COLO668 (cell line): ENCODE measurements at regions not wholly inside any gene's neighbourhood (a gene's known extent, or its start where the extent isn't known, plus 50 kb on each side); places are given as distances from the start of the nearest gene placed in this dataset.
"Not testable (repeated sequence)": the region's sequence is repeated elsewhere in the genome, so short reads cannot be mapped to it uniquely, and the experiment has no call there.

ENCODE experiments used
- DNase-seq: peaks from one replicate; lab custom pipeline; 2025; ENCODE audit not compliant: unreplicated experiment; lab: John Stamatoyannopoulos, UW

GRCh38 chr1:188128761-188129160 is 1300.0 kb downstream of the PLA2G4A start:
- peak; percentile 16 for DNase-seq

DNA sequence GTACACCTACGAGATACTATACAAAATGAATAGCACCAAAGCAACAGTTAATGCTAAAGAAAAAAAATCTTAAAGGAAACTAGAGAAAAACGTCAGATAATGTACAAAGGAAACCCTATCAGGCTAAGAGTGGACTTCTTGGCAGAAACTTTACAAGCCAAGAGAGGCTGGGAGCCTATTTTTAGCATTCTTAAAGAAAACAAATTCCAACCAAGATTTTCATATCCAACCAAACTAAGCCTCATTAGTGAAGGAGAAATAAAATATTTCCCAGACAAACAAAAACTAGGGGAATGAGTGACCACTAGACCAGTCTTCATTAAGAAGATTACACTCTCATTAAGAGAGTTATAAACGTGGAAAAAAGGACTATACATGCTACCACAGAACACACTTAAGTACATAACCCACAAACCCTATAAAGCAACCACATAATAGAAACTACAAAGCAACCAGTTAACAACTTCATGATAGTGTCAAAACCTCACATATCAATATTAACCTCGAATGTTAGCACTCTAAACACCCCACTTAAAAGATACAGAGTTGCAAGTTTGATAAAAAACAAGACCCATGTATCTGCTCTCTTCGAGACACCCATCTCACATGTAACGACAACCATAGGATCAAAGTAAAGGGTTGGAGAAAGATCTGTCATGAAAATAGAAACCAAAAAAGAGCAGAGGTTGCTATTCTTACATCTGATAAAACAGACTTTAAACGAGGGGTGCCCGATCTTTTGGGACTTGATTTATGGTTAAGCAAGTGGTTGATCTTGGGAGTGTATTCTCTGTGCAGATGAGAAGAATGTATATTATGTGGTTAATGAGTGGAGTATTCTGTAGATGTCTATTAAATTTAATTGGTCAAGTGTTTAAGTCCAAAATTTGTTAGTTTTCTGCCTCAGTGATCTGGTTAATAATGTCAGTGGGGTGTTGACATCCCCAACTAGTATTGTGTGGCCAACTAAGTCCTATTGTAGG is 1301.4 kb downstream of the PLA2G4A start:
- no peak for DNase-seq

DNA sequence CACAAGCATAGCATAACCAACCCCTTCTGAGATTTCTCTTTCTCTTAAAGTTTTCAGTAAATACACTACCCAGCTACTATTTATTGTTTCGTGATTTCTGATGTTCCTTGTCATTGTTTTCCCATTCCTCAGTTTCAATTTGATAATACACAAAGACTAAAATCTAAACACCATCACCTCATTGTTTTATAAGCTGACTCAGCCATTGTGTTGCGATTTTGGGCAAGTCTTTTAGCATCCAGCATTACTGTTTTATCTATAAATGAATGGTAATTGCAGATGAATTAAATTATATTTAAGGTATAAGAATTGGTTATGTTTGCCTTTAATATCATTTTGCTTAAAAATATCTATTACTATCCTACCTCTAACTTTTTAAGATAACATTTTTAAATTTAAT is 1308.5 kb downstream of the PLA2G4A start:
- DNase-seq: no peak

DNA sequence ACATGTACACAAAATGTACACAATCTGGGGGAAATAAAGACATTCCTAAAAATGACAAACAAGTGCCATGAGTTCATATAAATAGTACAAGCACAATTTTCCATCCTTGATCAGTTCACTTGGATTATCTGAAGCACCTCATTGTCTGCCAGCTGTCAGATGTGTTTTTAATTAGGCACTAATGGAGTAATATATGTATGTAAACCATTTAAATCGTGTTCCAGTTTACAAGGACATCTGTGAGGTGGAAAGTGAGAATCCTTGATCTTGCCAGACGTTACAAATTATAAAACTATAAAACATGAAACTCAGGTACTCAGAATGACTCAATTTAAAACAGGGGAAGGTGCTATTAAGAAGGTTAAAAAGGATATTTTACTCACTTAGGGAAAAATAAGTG is 1312.2 kb downstream of the PLA2G4A start:
- DNase-seq: no peak

GRCh38 chr1:188154196-188154595 is 1325.4 kb downstream of the PLA2G4A start:
- DNase-seq: no peak

DNA sequence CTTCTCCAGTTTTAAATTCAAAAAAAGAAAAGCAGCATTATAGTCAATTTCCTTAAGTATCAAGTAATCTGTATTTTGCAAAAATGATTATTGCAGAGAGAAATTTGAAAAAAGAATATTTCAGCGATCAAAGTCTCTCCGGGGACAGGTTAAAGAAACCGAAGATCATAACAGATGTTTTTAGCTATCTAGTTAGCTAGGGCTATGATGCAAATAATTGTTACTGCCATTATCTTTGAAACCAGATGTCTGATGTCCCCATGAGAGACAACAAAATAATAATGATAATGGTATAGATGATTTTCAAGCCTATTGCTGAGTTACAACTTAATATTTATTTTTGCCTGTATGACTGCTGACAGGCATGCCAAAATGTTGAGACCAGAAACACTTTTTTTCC is 1326.0 kb downstream of the PLA2G4A start:
- no peak for DNase-seq

DNA sequence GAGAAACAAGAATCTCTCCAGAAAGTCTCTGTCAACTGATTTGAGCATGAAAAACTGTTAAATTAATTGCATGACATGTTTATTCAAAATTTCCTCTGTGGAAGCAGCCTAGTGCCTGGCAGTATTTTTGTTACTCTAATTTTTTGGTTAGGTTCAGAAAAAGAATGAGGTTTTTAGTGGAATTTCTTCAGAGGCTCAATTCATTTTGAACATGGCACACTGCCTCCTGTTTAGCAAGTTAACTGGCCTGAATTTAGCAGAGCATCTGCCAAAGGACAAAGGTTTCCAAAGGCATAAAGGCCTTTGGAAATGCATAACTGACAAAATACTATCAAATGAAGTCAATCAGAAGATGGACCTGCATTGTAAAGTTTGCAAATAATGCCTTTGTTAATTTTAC is 1326.5 kb downstream of the PLA2G4A start:
- no peak for DNase-seq

DNA sequence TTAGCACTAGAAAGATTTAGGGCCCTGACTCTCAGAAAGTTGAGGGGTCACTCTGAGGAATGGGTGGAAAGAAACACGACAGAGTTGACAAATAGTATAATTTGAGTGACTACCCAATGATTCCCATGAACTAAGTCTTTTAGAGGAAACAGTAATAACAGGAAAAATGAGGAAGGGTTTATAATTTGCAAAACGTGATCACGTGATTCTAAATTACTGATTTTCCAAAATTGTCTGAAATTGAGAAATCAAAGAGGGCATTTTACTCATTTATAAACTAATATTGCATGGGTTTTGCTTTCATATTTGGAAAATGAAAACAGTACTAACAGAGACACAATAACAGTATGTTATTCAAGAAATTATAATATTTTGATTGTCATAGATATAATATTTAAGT is 1335.7 kb downstream of the PLA2G4A start:
- no peak for DNase-seq

DNA sequence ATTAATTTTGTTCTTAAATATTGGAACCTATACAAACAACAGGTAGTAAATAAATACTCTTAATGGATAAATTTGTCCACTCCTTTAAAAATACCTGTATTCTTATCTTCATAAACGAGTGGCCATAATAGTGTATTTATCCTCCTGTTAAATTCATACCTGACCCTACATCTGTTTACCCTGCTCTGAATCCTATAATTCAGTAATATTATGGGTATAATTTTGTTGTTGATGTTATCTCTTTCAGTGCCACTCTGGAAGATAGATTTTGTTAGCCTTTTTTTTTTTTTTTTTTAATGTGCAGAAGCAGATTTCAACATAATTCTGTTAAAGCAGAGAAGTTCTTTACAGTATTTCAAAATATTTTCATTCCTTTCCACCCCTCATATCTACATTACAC is 1337.9 kb downstream of the PLA2G4A start:
- no peak for DNase-seq

DNA sequence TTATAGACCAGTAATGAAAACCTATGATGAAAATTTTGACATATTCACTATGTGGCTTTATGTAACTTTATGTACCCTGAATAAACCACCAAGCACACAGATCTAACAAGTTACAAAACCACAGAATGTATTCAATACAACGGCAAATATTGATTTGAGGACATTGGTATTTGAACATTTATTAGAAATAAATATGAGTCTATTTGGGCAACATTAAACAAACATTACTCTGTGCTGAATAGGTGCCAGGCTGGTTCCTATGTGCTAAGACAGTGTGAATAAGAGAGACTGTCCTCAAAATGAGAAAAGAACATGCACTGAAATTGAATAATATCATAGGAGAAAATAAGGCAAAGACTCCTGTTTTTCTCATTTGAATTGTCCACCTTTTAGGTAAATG is 1341.2 kb downstream of the PLA2G4A start:
- DNase-seq: no peak

GRCh38 chr1:188170411-188170810 is 1341.7 kb downstream of the PLA2G4A start:
- DNase-seq: no peak

DNA sequence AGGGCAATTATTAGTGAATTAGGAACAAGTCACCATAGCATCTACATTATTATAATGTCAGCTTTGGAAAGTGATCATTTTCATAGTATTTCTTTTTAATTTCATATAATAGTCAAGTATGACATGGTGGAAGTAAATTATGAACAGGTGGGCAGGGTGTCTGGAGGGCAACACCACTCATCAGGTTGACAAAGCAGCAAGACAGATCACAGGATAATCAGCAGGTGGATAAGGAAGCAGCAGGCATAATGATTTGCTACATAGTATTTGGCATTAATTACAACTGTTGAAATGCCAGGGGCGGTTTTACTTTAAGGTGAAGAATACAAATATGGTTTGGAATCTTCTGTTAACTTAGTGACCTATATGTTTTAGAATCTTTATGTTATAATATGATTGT is 1342.2 kb downstream of the PLA2G4A start:
- DNase-seq: no peak

GRCh38 chr1:188182063-188182462 is 1353.3 kb downstream of the PLA2G4A start:
- not testable (repeated sequence) for DNase-seq

DNA sequence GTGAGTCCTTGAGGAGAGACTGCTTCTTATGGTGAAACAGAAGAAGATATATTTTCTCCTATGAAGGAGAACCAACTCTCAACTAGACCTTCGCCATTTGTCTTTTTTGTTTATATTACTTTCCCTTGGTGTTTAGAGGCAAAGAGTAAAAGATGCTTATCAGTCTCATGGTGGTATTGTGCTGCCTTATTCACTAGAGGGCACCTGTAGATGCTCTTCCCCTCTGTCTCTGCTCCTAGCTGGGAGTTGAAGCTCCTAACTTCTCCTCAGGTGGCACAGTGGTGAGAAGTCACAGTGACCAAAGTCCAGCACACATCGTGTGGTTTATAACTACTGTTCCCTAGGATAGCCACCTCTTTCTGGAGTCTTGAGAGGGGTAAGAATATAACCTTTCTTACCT is 1359.6 kb downstream of the PLA2G4A start:
- DNase-seq: no peak

DNA sequence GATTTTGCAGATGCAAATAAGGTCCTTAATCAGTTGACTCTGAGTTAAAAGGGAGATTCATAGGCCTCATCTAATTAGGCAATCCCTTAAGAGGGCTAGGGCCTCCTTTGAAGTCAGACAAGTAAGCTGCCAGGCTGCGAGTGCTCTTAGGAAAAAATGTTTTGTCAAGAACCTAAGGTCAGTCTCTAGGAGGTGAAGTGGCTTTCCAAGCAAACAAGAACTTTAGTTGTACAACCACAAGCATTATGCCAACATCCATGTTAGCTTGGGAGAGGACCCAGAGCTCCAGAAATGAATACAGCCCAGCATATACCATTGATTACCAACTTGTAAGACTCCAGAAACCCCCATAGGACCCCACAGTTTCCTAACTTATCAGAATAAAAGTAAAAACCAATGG is 1366.2 kb downstream of the PLA2G4A start:
- no peak for DNase-seq

DNA sequence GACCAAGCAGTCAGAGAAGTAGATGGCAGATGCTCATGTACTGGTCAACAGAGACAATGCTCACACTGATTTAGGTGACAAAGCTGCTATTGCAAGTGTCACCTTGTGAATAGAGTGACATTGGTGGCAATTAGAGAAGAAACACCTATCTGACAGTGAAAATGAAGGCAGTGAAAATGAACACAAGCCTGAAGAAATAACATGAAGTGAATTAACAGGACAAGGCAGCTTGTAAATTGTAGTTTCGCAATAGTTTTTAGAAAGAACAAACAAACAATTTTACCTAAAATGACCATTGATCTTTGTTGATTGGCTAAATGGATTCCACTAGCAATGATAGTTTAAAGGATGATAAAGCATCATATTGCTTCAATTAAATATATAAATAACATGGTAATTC is 1389.5 kb downstream of the PLA2G4A start:
- DNase-seq: no peak

- no peak for DNase-seq
These were observed 1391.3 kb downstream of the PLA2G4A start for GRCh38 chr1:188220051-188220450.

GRCh38 chr1:188224263-188224662 is 1395.5 kb downstream of the PLA2G4A start:
- DNase-seq: no peak

GRCh38 chr1:188225975-188226374 is 1397.2 kb downstream of the PLA2G4A start:
- DNase-seq: no peak

- no peak for DNase-seq
These were observed 1399.9 kb downstream of the PLA2G4A start for GRCh38 chr1:188228623-188229022.

GRCh38 chr1:188237573-188238348 is 1409.0 kb downstream of the PLA2G4A start:
- DNase-seq: no peak

DNA sequence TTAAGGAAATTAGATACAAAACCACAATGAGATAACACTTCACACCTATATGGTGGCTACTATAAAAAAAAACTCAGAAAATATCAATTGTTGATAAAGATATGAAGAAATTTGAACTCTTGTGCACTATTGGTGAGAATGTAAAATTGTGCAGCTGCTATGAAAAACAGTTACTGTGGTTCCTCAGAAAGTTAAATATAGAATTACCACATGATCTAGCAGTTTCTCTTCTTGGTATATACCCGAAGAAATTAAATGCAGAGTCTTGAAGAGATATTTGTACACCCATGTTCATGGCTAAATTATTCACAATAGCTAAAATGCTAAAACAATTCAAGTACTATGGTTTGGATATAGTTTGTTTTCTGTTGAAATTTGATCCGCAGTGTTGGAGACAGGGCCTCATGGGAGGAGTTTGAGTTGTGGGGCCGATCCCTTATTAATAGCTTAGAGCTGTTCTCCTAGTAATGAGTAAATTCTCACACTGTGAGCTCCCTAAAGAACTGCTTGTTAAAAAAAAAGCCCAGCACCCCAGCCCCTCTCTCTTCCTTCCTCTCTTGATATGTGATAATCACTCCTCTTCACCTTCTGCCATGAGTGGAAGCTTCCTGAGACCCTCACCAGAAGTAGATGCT is 1412.1 kb downstream of the PLA2G4A start:
- no peak for DNase-seq
